NCI-H2196 treated with DMSO at 0.1 percent for 48 hours (cell line): ENCODE measurements at regions not wholly inside any gene's neighbourhood (a gene's known extent, or its start where the extent isn't known, plus 50 kb on each side); places are given as distances from the start of the nearest gene placed in this dataset.

Experiments
- DNase-seq: peaks from one replicate; lab custom pipeline; 2025; ENCODE audit not compliant: unreplicated experiment; lab: John Stamatoyannopoulos, UW

DNA sequence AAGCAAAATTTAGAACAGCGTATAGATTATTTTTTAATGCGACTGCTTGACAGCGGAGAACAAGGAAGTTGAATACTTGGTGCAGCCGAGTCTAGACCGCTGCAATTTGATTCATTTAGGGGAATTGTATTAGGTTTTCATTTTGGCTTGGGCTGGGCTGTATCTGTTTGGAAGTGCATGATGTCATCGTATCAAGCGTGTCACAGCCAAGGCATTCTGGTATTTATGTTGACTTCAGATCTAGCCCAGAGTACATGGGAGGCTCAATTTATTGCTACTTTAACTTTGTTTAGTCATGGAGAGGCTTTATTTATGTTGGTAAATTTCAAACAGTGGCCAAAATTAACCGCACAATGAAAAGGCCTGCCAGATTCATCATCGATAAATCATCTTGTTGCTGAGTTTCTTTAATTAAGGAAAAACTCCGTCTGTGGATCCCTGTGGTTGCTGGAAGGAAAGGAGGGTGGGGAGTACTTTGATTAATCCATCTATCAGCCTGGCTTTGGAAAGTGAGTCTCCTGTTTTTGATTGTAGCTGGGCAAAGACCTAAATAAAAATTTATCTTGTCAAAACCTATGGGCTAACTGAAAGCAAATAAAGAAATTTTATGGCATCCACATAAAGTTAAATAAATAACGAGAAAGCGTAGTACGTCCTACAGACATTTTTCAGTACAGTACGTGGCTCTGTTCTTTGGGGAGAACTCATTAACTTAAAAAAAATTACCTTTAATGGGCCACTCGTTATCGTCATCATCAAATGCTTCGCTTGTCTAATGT lies 230.4 kb upstream of the SPRED2 start:
- no peak for DNase-seq

- no peak for DNase-seq
Measured at GRCh38 chr2:65661980-65662653, 229.7 kb upstream of the SPRED2 start.

DNA sequence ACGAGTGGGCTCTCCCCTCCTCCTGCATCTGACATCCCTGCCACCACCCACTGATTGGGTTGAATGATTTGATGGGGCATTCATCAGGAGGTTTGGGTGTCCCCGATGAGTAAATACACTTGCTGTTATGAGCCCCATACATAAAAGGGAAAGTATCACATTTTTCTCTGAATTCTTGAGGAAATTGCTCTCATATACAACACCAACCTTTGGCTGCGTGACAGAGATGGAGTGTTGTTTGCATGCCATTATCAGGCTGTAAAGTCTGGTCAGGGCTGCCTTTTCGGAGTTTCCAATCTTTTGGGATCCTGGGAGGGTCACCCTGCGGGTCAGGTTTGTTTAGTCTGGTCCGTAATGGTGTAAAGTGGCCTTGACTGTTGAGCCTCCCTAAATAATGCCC lies 227.9 kb upstream of the SPRED2 start:
- no peak for DNase-seq

- no peak for DNase-seq
Measured at GRCh38 chr2:65658881-65659280, 226.5 kb upstream of the SPRED2 start.

DNA sequence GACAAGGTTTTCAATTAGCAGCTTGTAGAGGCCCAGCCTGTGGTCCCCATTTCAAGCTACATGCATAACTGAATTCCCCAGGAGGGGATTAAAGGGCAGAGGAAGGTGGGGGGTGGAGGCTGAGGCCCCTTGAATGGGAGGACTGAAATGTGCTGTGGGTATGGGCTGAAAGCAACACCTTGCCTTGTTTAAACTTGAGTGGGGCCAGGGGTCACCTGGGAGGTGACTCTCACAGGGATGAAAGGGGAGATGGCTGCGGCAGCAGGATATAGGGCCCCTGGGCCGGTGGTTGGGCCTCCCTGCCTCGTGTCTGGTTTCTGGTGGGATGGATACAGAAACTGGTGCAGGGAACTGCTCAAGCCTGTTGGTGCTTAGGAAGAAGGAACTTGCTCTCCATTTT lies 225.9 kb upstream of the SPRED2 start:
- no peak for DNase-seq

- DNase-seq, result no peak
Measured at GRCh38 chr2:65656160-65656718, 223.8 kb upstream of the SPRED2 start.

- DNase-seq, result no peak
Measured at GRCh38 chr2:65655000-65655399, 222.6 kb upstream of the SPRED2 start.

GRCh38 chr2:65654496-65654895 lies 222.1 kb upstream of the SPRED2 start:
- no peak for DNase-seq

GRCh38 chr2:65652066-65652465 lies 219.7 kb upstream of the SPRED2 start:
- no peak for DNase-seq

- no peak for DNase-seq
Measured at GRCh38 chr2:65649811-65650589, 217.6 kb upstream of the SPRED2 start.

- DNase-seq, result no peak
Measured at GRCh38 chr2:65647249-65647842, 214.9 kb upstream of the SPRED2 start.

- DNase-seq, result no peak
Measured at GRCh38 chr2:65640793-65641103, 208.3 kb upstream of the SPRED2 start.

- DNase-seq, result no peak
Measured at GRCh38 chr2:65639156-65639864, 206.9 kb upstream of the SPRED2 start.

DNA sequence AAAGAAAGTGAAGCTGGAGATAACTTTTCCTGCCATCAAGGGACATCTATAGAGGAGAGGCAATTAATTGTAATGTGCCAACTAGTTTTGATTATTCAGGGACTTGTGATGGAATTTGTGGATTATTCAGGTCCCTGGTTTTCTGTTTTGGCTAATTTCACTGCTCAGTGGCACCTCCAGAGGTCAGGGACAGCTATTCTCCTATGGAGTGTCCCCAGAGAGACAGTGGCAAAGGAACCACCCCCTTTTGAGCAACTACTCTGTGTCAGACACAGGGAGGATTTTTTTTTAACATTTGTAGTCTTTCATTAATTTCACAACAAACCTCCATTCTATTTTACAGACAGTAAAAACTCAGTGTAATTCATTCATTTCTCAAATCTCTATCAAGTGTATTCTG lies 206.0 kb upstream of the SPRED2 start:
- no peak for DNase-seq

GRCh38 chr2:65636813-65637483 lies 204.5 kb upstream of the SPRED2 start:
- no peak for DNase-seq

DNA sequence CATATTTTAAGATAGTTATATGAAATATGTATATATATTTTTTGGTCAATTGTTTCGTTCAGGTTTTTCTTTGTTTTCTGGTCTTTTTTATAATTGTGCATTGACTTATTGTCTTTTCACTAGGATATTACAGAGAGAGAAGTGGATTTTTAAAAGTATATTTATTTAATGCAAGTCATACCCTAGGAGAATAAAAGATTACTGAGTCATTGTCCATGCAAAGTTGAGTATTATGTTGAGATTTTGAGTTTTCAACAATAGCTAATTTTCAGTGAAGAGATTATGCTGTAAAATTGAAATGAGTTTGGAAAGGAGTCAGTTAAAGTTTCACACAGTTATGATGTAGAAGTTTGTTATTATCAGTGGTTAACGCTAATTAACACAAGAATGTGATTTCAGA lies 203.6 kb upstream of the SPRED2 start:
- DNase-seq, result no peak

DNA sequence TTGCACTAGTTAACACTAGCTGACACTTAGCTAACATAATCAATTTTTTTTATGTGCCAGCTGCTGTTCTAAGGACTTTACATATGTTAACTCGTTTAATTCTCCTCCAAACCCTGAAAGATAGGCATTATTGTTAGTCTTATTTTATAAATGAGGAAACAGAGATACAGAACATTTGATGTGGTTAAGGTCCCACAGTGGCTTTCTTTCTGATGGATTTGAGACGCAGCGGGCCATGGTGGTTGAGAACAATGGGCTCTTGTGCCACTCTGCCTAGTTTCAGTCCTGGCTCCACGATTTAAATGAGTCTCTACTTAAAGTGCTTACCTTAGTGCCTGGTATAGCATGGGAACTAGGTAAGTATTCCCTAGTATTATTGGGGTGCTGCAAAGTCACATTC lies 201.9 kb upstream of the SPRED2 start:
- DNase-seq, result no peak

DNA sequence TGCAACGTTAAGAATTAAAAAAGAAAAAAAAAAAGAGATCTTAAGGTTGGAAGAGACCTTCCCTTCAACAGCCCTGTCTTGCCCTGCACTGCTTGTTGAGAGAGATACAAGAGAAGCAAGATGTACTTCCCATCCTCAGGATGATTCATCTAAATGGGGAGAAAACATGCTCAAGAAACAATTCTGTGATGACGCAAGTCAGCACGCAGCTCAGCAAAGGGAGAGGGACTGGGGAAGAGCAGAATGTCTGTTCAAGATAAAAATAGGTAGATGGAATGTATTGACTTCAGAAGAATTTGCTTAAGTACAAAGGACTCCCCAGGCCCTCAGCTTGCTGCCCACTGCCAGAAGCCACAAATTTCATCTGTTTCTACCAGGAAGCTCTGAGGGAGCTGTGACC lies 198.2 kb upstream of the SPRED2 start:
- DNase-seq, result no peak

DNA sequence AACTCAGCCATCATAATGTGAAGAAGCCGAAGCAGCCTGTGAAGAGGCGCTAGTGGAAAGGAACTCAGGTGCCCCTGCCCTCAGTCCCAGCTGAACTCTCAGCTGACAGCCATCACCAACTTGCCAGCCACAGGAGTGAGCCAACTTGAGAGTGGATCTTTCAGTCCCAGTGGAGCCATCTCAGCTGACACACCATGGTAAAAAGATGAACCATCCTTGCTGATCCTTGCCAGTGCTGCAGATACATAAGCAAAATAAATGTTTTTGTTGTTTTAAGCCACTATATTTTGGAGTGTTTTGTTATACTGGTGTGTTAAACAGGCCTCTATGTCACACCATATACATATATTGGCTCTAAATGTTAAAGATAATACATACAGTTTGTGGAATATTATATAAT lies 195.8 kb upstream of the SPRED2 start:
- no peak for DNase-seq

- no peak for DNase-seq
Measured at GRCh38 chr2:65626831-65627230, 194.4 kb upstream of the SPRED2 start.
